ENCODE measurements at regions not wholly inside any gene's neighbourhood (a gene's known extent, or its start where the extent isn't known, plus 50 kb on each side); places are given as distances from the start of the nearest gene placed in this dataset.

- Histone ChIP-seq H3K9me2 (replicated peaks; ENCODE audit: control insufficient read depth, low read length) (no peaks in the 10 kb centered on the region), H3K4me3 (ENCODE audit: low read length) (no peak overlapping the region), H4K20me1 (ENCODE audit: control insufficient read depth, insufficient read depth, low read depth, low read length) (no peaks in the 10 kb centered on the region), H3K79me2 (ENCODE audit: control insufficient read depth, low read length) (no peaks in the 10 kb centered on the region), H3K4me2 (ENCODE audit: low read length) (no peak overlapping the region), H3K36me3 (ENCODE audit: control insufficient read depth, low read length) (no peaks in the 10 kb centered on the region), H3K9me3 (ENCODE audit: control insufficient read depth, insufficient read depth, low read length) (no peaks in the 10 kb centered on the region), H3K27ac (ENCODE audit: low read depth, low read length) (no peak overlapping the region), H3K27me3 (ENCODE audit: control insufficient read depth, low read length) (peaks cover 8% of the 10 kb centered on the region; the same call in 1 of the 2 replicates), H3F3A (ENCODE audit: control insufficient read depth, insufficient read depth) (no peaks in the 10 kb centered on the region), H3K4me1 (ENCODE audit: control insufficient read depth, low read length) (no peaks in the 10 kb centered on the region)
- TF ChIP-seq EZH2phosphoT487 (IDR thresholded peaks at IDR 0.05; ENCODE audit: borderline replicate concordance, low read length), result no peak
- TF ChIP-seq, protein P1, sequence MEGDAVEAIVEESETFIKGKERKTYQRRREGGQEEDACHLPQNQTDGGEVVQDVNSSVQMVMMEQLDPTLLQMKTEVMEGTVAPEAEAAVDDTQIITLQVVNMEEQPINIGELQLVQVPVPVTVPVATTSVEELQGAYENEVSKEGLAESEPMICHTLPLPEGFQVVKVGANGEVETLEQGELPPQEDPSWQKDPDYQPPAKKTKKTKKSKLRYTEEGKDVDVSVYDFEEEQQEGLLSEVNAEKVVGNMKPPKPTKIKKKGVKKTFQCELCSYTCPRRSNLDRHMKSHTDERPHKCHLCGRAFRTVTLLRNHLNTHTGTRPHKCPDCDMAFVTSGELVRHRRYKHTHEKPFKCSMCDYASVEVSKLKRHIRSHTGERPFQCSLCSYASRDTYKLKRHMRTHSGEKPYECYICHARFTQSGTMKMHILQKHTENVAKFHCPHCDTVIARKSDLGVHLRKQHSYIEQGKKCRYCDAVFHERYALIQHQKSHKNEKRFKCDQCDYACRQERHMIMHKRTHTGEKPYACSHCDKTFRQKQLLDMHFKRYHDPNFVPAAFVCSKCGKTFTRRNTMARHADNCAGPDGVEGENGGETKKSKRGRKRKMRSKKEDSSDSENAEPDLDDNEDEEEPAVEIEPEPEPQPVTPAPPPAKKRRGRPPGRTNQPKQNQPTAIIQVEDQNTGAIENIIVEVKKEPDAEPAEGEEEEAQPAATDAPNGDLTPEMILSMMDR (IDR thresholded peaks at IDR 0.05; ENCODE audit: low read depth, low read length, poor library complexity, severe bottlenecking), result no peak
Observed at GRCh38 chr3:197444793-197445379, 110.9 kb downstream of the BDH1 start.

DNA sequence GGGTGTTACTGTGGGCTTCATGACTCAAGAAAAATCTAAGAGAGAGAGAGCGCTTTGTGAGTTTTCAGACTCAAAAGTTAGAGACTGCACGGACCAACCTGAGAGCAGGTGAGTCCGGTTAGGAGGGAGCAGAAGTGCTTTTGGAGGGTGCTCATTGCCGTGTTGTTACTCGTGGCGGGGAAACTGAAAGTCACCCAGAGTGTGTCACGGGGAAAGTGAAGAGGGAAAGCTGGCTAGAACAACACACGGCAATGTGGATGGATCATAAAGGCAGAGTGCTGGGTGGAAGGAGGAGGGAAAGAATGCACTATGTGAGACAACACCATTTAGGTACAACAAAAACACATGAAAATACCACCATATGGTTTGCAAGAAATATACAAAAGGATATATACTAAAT lies 112.3 kb downstream of the BDH1 start:
- H3K27ac ChIP-seq (ENCODE audit: low read depth, low read length), result no peak overlapping the region
- H3K36me3 ChIP-seq (ENCODE audit: control insufficient read depth, low read length), result no peaks in the 10 kb centered on the region
- no peaks in the 10 kb centered on the region for H3F3A ChIP-seq (ENCODE audit: control insufficient read depth, insufficient read depth)
- H3K9me2 ChIP-seq (replicated peaks; ENCODE audit: control insufficient read depth, low read length), result no peaks in the 10 kb centered on the region
- H3K27me3 ChIP-seq (ENCODE audit: control insufficient read depth, low read length), result 0 out of 2 replicates have a peak, but pooled peaks cover 5% of the 10 kb centered on the region
- TF ChIP-seq EZH2phosphoT487 (IDR thresholded peaks at IDR 0.05; ENCODE audit: borderline replicate concordance, low read length), result no peak
- TF ChIP-seq, protein P1 (IDR thresholded peaks at IDR 0.05; ENCODE audit: low read depth, low read length, poor library complexity, severe bottlenecking), result no peak
- H3K79me2 ChIP-seq (ENCODE audit: control insufficient read depth, low read length), result no peaks in the 10 kb centered on the region
- H3K4me1 ChIP-seq (ENCODE audit: control insufficient read depth, low read length), result no peaks in the 10 kb centered on the region
- H3K9me3 ChIP-seq (ENCODE audit: control insufficient read depth, insufficient read depth, low read length), result no peaks in the 10 kb centered on the region
- H4K20me1 ChIP-seq (ENCODE audit: control insufficient read depth, insufficient read depth, low read depth, low read length), result no peaks in the 10 kb centered on the region
- no peak overlapping the region for H3K4me3 ChIP-seq (ENCODE audit: low read length)
- H3K4me2 ChIP-seq (ENCODE audit: low read length), result no peak overlapping the region

DNA sequence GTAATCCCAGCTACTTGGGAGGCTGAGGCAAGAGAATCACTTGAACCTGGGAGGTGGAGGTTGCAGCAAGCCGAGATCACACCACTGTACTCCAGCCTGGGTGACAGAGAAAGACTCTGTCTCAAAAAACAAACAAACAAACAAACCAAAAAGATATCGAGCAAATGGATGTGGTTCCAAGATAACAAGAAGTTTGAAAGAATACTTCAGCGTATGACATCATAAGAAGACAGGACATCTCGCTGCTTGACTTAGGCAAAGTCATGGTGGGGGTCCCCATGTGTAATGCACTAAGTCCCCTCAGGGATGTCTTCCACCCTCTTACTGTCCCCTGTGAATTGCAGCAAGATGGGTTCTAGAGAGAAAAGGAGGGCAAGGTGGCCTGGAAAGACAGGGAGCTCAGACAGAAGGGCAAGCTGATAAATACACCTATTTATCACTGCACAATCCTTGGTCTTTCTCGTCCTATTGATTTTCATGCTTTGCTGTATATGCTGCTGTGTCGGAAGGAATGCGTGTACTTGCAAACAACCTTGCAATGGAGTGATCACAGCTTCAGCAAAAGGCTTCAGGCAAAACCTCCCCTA lies 115.0 kb downstream of the BDH1 start:
- Histone ChIP-seq H3K9me3 (ENCODE audit: control insufficient read depth, insufficient read depth, low read length) (no peaks in the 10 kb centered on the region), H3K79me2 (ENCODE audit: control insufficient read depth, low read length) (no peaks in the 10 kb centered on the region), H3K4me1 (ENCODE audit: control insufficient read depth, low read length) (no peaks in the 10 kb centered on the region), H3K9me2 (replicated peaks; ENCODE audit: control insufficient read depth, low read length) (no peaks in the 10 kb centered on the region), H3K4me2 (ENCODE audit: low read length) (no peak overlapping the region), H3K4me3 (ENCODE audit: low read length) (no peak overlapping the region), H3K36me3 (ENCODE audit: control insufficient read depth, low read length) (no peaks in the 10 kb centered on the region), H3K27ac (ENCODE audit: low read depth, low read length) (no peak overlapping the region), H4K20me1 (ENCODE audit: control insufficient read depth, insufficient read depth, low read depth, low read length) (no peaks in the 10 kb centered on the region), H3F3A (ENCODE audit: control insufficient read depth, insufficient read depth) (no peaks in the 10 kb centered on the region), H3K27me3 (ENCODE audit: control insufficient read depth, low read length) (0 out of 2 replicates have a peak, but pooled peaks cover 5% of the 10 kb centered on the region)
- TF ChIP-seq, protein P1 (IDR thresholded peaks at IDR 0.05; ENCODE audit: low read depth, low read length, poor library complexity, severe bottlenecking), result no peak
- no peak for TF ChIP-seq EZH2phosphoT487 (IDR thresholded peaks at IDR 0.05; ENCODE audit: borderline replicate concordance, low read length)
